GM23338 (cell line): ENCODE measurements at regions not wholly inside any gene's neighbourhood (a gene's known extent, or its start where the extent isn't known, plus 50 kb on each side); places are given as distances from the start of the nearest gene placed in this dataset.
A peak's percentile ranks its signal among the peaks of the same experiment; 100 is the strongest.

ENCODE experiments used
- ATAC-seq: fragments of 200-7000 bp; cut with Tn5 transposase; 3 replicates; pipeline ENCODE4 v1.9.1; 2020
- DNase-seq: peaks from one replicate; pipeline ENCODE4 v3.0.0-alpha.2; 2015; ENCODE audit warnings: low spot score
- H2AFZ ChIP-seq: fragments of 200-600 bp; sonication (generic); 2 replicates; pipeline ENCODE4 v1.8.0; 2016; ENCODE audit warnings: antibody characterized with exemption, mild to moderate bottlenecking, moderate library complexity
- H3F3A ChIP-seq: fragments of 200-600 bp; sonication (generic); replicated peaks from 2 replicates; pipeline ENCODE4 v1.8.0; 2017; ENCODE audit warnings: antibody characterized with exemption, mixed run types, low read depth
- H3K27ac ChIP-seq: fragments of 200-600 bp; sonication (generic); 2 replicates; pipeline ENCODE4 v1.6.1; 2016; ENCODE audit warnings: low read depth
- H3K27me3 ChIP-seq: fragments of 200-600 bp; sonication (generic); 2 replicates; pipeline ENCODE4 v1.8.0; 2016; ENCODE audit warnings: mild to moderate bottlenecking, mixed run types, moderate library complexity; ENCODE audit not compliant: insufficient read depth
- H3K36me3 ChIP-seq: fragments of 200-600 bp; sonication (generic); 2 replicates; pipeline ENCODE4 v1.8.0; 2016; ENCODE audit warnings: mild to moderate bottlenecking; ENCODE audit not compliant: insufficient read depth
- H3K4me1 ChIP-seq: fragments of 200-600 bp; sonication (generic); 2 replicates; pipeline ENCODE4 v1.8.0; 2016; ENCODE audit warnings: mild to moderate bottlenecking, moderate library complexity; ENCODE audit not compliant: insufficient read depth
- H3K4me2 ChIP-seq: fragments of 200-600 bp; sonication (generic); 2 replicates; pipeline ENCODE4 v1.7.1; 2017; ENCODE audit warnings: mixed run types
- H3K4me3 ChIP-seq: fragments of 200-600 bp; sonication (generic); 2 replicates; pipeline ENCODE4 v1.6.1; 2016; ENCODE audit warnings: mixed run types
- H3K79me2 ChIP-seq: fragments of 200-600 bp; sonication (generic); replicated peaks from 2 replicates; pipeline ENCODE4 v1.8.0; 2017; ENCODE audit warnings: mild to moderate bottlenecking; ENCODE audit not compliant: insufficient read depth
- H3K9me2 ChIP-seq: fragments of 200-600 bp; sonication (generic); 2 replicates; pipeline ENCODE4 v1.8.0; 2017; ENCODE audit not compliant: insufficient read depth
- H4K20me1 ChIP-seq: fragments of 200-600 bp; sonication (generic); replicated peaks from 2 replicates; pipeline ENCODE4 v1.8.0; 2017; ENCODE audit warnings: mild to moderate bottlenecking; ENCODE audit not compliant: insufficient read depth
- H3K27ac Mint-ChIP-seq: 2 replicates; pipeline ENCODE4 v1.8.0; 2020; ENCODE audit warnings: inconsistent platforms, mild to moderate bottlenecking, moderate library complexity, mixed read lengths
- H3K27me3 Mint-ChIP-seq: 3 replicates; pipeline ENCODE4 v1.8.0; 2022; ENCODE audit warnings: low read depth, mild to moderate bottlenecking, moderate library complexity, mixed read lengths, inconsistent platforms; ENCODE audit not compliant: insufficient read depth, poor library complexity
- H3K36me3 Mint-ChIP-seq: 3 replicates; pipeline ENCODE4 v1.8.0; 2021; ENCODE audit warnings: low read depth, mild to moderate bottlenecking, inconsistent platforms, moderate library complexity, mixed read lengths
- H3K4me1 Mint-ChIP-seq: 3 replicates; pipeline ENCODE4 v1.8.0; 2020; ENCODE audit warnings: mild to moderate bottlenecking, inconsistent platforms, mixed read lengths
- H3K4me3 Mint-ChIP-seq: 3 replicates; pipeline ENCODE4 v1.8.0; 2021; ENCODE audit warnings: moderate library complexity, mild to moderate bottlenecking, inconsistent platforms, mixed read lengths
- H3K9me3 Mint-ChIP-seq: 3 replicates; pipeline ENCODE4 v1.8.0; 2020; ENCODE audit warnings: moderate library complexity, mild to moderate bottlenecking, inconsistent platforms, mixed read lengths
- CTCF ChIP-seq, 2 experiments: fragments of 200-600 bp in 1 of 2; sonication (generic) in 1 of 2; conservative IDR thresholded peaks; 2 replicates each; pipeline versions ENCODE4 v1.5.1 to v1.6.1; 2016 to 2017; ENCODE audit warnings: antibody characterized with exemption in 2 of 2, low read depth in 2 of 2, mild to moderate bottlenecking in 2 of 2, moderate library complexity in 1 of 2
- ETS1 ChIP-seq: IDR thresholded peaks from 2 replicates; pipeline ENCODE4 v1.6.1; 2016; ENCODE audit warnings: antibody characterized with exemption
- EZH2phosphoT487 ChIP-seq: fragments of 200-600 bp; sonication (generic); IDR thresholded peaks from one replicate; pipeline ENCODE4 v1.8.1; 2018; ENCODE audit warnings: antibody characterized with exemption; ENCODE audit not compliant: unreplicated experiment
- JUNB ChIP-seq: IDR thresholded peaks from one replicate; pipeline ENCODE4 v1.6.1; 2016; ENCODE audit warnings: antibody characterized with exemption; ENCODE audit not compliant: unreplicated experiment
- NANOG ChIP-seq: IDR thresholded peaks from 2 replicates; pipeline ENCODE4 v1.6.1; 2016; ENCODE audit warnings: antibody characterized with exemption, borderline replicate concordance
- POLR2AphosphoS5 ChIP-seq: IDR thresholded peaks from 2 replicates; pipeline ENCODE4 v1.6.1; 2016; ENCODE audit warnings: antibody characterized with exemption, low read depth
- ZNF331 ChIP-seq: fragments of 250-450 bp; sonication (Bioruptor Pico); IDR thresholded peaks from 2 replicates; pipeline ENCODE4 v1.5.0; 2020; ENCODE audit warnings: low read depth, mild to moderate bottlenecking, moderate library complexity
- TF ChIP-seq, protein P1 (sequence below): IDR thresholded peaks from one replicate; pipeline ENCODE4 v1.6.1; 2018; ENCODE audit warnings: antibody characterized with exemption; ENCODE audit not compliant: unreplicated experiment

GRCh38 chr18:8982416-8983183, 119.9 kb upstream of the NDUFV2 start:
- H2AFZ ChIP-seq: peak overlapping the region; percentile 1; the same call in 1 of the 2 replicates
- DNase-seq: peak; percentile 71
- no peak overlapping the region for H3K4me2 ChIP-seq
- no peaks in the 10 kb centered on the region; the same call in 2 of the 3 replicates for H3K9me3 Mint-ChIP-seq
- no peak overlapping the region for H3K27ac ChIP-seq
- no peaks in the 10 kb centered on the region for H3K27me3 ChIP-seq
- no peak overlapping the region for H3K27ac Mint-ChIP-seq
- H3K4me1 ChIP-seq: peaks cover 22% of the 10 kb centered on the region
- peaks cover 6% of the 10 kb centered on the region; the same call in 1 of the 2 replicates for H3K9me2 ChIP-seq
- TF ChIP-seq, protein P1, sequence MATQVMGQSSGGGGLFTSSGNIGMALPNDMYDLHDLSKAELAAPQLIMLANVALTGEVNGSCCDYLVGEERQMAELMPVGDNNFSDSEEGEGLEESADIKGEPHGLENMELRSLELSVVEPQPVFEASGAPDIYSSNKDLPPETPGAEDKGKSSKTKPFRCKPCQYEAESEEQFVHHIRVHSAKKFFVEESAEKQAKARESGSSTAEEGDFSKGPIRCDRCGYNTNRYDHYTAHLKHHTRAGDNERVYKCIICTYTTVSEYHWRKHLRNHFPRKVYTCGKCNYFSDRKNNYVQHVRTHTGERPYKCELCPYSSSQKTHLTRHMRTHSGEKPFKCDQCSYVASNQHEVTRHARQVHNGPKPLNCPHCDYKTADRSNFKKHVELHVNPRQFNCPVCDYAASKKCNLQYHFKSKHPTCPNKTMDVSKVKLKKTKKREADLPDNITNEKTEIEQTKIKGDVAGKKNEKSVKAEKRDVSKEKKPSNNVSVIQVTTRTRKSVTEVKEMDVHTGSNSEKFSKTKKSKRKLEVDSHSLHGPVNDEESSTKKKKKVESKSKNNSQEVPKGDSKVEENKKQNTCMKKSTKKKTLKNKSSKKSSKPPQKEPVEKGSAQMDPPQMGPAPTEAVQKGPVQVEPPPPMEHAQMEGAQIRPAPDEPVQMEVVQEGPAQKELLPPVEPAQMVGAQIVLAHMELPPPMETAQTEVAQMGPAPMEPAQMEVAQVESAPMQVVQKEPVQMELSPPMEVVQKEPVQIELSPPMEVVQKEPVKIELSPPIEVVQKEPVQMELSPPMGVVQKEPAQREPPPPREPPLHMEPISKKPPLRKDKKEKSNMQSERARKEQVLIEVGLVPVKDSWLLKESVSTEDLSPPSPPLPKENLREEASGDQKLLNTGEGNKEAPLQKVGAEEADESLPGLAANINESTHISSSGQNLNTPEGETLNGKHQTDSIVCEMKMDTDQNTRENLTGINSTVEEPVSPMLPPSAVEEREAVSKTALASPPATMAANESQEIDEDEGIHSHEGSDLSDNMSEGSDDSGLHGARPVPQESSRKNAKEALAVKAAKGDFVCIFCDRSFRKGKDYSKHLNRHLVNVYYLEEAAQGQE: no peak
- no peak for TF ChIP-seq NANOG
- TF ChIP-seq ZNF331 (CRISPR knock-in tag): no peak
- no peak for TF ChIP-seq EZH2phosphoT487
- no peak for TF ChIP-seq POLR2AphosphoS5
- TF ChIP-seq CTCF (conservative IDR thresholded peaks at IDR 0.05; ENCODE audit: low read depth in 2 of 2): peak; percentile 65 to 83
- no peak for TF ChIP-seq ETS1
- TF ChIP-seq JUNB: no peak
- peak; percentile 71 for ATAC-seq
- H3K36me3 ChIP-seq: no peaks in the 10 kb centered on the region
- H3K79me2 ChIP-seq: no peaks in the 10 kb centered on the region
- no peak overlapping the region for H3K4me3 ChIP-seq
- H3K27me3 Mint-ChIP-seq: no peaks in the 10 kb centered on the region
- H4K20me1 ChIP-seq: no peaks in the 10 kb centered on the region
- H3K36me3 Mint-ChIP-seq: no peaks in the 10 kb centered on the region
- H3F3A ChIP-seq: 0 out of 2 replicates have a peak, but pooled peaks cover 2% of the 10 kb centered on the region
- peaks cover 18% of the 10 kb centered on the region for H3K4me1 Mint-ChIP-seq
- H3K4me3 Mint-ChIP-seq: no peak overlapping the region
